ENCODE measurements at regions not wholly inside any gene's neighbourhood (a gene's known extent, or its start where the extent isn't known, plus 50 kb on each side); places are given as distances from the start of the nearest gene placed in this dataset.
"Not testable (repeated sequence)": the region's sequence is repeated elsewhere in the genome, so short reads cannot be mapped to it uniquely, and the experiment has no call there.

- no peak for DNase-seq (ENCODE audit: low spot score)
Measured at GRCh38 chr14:43540948-43541347, 966.1 kb downstream of the FSCB start.

GRCh38 chr14:43539210-43539609 lies 967.9 kb downstream of the FSCB start:
- no peak for DNase-seq (ENCODE audit: low spot score)

- no peak for DNase-seq (ENCODE audit: low spot score)
Measured at GRCh38 chr14:43535231-43535838, 971.7 kb downstream of the FSCB start.

- no peak for DNase-seq (ENCODE audit: low spot score)
Measured at GRCh38 chr14:43532825-43533416, 974.2 kb downstream of the FSCB start.

- DNase-seq (ENCODE audit: low spot score) = no peak
Measured at GRCh38 chr14:43528321-43528720, 978.8 kb downstream of the FSCB start.

GRCh38 chr14:43525658-43526057 lies 981.4 kb downstream of the FSCB start:
- no peak for DNase-seq (ENCODE audit: low spot score)

GRCh38 chr14:43522901-43523300 lies 984.2 kb downstream of the FSCB start:
- DNase-seq (ENCODE audit: low spot score) = no peak

GRCh38 chr14:43522191-43522590 lies 984.9 kb downstream of the FSCB start:
- DNase-seq (ENCODE audit: low spot score) = no peak

- DNase-seq (ENCODE audit: low spot score) = no peak
Measured at GRCh38 chr14:43503508-43503907, 1003.6 kb downstream of the FSCB start.

GRCh38 chr14:43492359-43492758 lies 1014.7 kb downstream of the FSCB start:
- DNase-seq (ENCODE audit: low spot score) = not testable (repeated sequence)

GRCh38 chr14:43483415-43483814 lies 1023.7 kb downstream of the FSCB start:
- no peak for DNase-seq (ENCODE audit: low spot score)

GRCh38 chr14:43481864-43482263 lies 1025.2 kb downstream of the FSCB start:
- DNase-seq (ENCODE audit: low spot score) = no peak

- DNase-seq (ENCODE audit: low spot score) = no peak
Measured at GRCh38 chr14:43480976-43481375, 1026.1 kb downstream of the FSCB start.

GRCh38 chr14:43479596-43480195 lies 1027.4 kb downstream of the FSCB start:
- no peak for DNase-seq (ENCODE audit: low spot score)

- no peak for DNase-seq (ENCODE audit: low spot score)
Measured at GRCh38 chr14:43476822-43477221, 1030.3 kb downstream of the FSCB start.

- no peak for DNase-seq (ENCODE audit: low spot score)
Measured at GRCh38 chr14:43475757-43476156, 1031.3 kb downstream of the FSCB start.

GRCh38 chr14:43471595-43471994 lies 1035.5 kb downstream of the FSCB start:
- DNase-seq (ENCODE audit: low spot score) = no peak

- DNase-seq (ENCODE audit: low spot score) = no peak
Measured at GRCh38 chr14:43464968-43465367, 1042.1 kb downstream of the FSCB start.

GRCh38 chr14:43449291-43449690 lies 1057.8 kb downstream of the FSCB start:
- DNase-seq (ENCODE audit: low spot score) = no peak

GRCh38 chr14:43438056-43438455 lies 1069.0 kb downstream of the FSCB start:
- no peak for DNase-seq (ENCODE audit: low spot score)

- DNase-seq (ENCODE audit: low spot score) = no peak
Measured at GRCh38 chr14:43418324-43418723, 1088.8 kb downstream of the FSCB start.

- no peak for DNase-seq (ENCODE audit: low spot score)
Measured at GRCh38 chr14:43413084-43413483, 1094.0 kb downstream of the FSCB start.

GRCh38 chr14:43411841-43412240 lies 1095.2 kb downstream of the FSCB start:
- no peak for DNase-seq (ENCODE audit: low spot score)

GRCh38 chr14:43410631-43411030 lies 1096.5 kb downstream of the FSCB start:
- DNase-seq (ENCODE audit: low spot score) = no peak

Data from GM03348 (cell line).